ENCODE measurements at regions not wholly inside any gene's neighbourhood (a gene's known extent, or its start where the extent isn't known, plus 50 kb on each side); places are given as distances from the start of the nearest gene placed in this dataset.

GRCh38 chr11:96875712-96876111 is 485.9 kb downstream of the JRKL start:
- Histone ChIP-seq H3K27ac (ENCODE audit: control insufficient read depth, insufficient read depth) (no peak overlapping the region), H3K9ac (ENCODE audit: control insufficient read depth, insufficient read depth, low read length) (no peak overlapping the region), H3K79me2 (ENCODE audit: control insufficient read depth, insufficient read depth, low read length) (no peaks in the 10 kb centered on the region), H3K36me3 (ENCODE audit: control insufficient read depth in 2 of 2, insufficient read depth in 2 of 2, low read length in 1 of 2) (no peaks in the 10 kb centered on the region), H2AFZ (ENCODE audit: control insufficient read depth, low read depth, low read length) (no peak overlapping the region), H3K4me2 (ENCODE audit: control insufficient read depth, insufficient read depth) (no peak overlapping the region), H3K4me1 (ENCODE audit: control insufficient read depth, insufficient read depth, low read length) (no peaks in the 10 kb centered on the region), H4K20me1 (ENCODE audit: control insufficient read depth, insufficient read depth) (no peaks in the 10 kb centered on the region), H3K9me3 (replicated peaks; ENCODE audit: control insufficient read depth, insufficient read depth, low read length) (no peaks in the 10 kb centered on the region; the same call in 2 of the 3 replicates), H3K4me3 (no peak overlapping the region), H3K27me3 (replicated peaks in 1 of 2; ENCODE audit: control insufficient read depth in 2 of 2, insufficient read depth in 2 of 2, low read length in 1 of 2) (no peaks in the 10 kb centered on the region)
- POLR2A ChIA-PET: no interaction called here
- FAIRE-seq (no peak), ATAC-seq (no peak), DNase-seq (ENCODE audit: low read depth, low spot score) (no peak)
- intact Hi-C loops (cut with micrococcal nuclease; ENCODE audit: unreplicated experiment) (no loop called here), in situ Hi-C loops (cut with MboI) (no loop called here)
- RAD21 ChIA-PET (ENCODE audit: unreplicated experiment): no interaction called here
- SMC1A ChIA-PET (ENCODE audit: uncharacterized antibody, unreplicated experiment): no interaction called here
- BruUV-seq (replicated peaks): no TSS peak
- 10% methylated on average over 4 of the region's 4 CpGs for WGBS (ENCODE audit: insufficient coverage, insufficient replicate concordance, low lambda C conversion rate, missing lambda C conversion rate)
- TF ChIP-seq RCOR1 (conservative IDR thresholded peaks at IDR 0.05; ENCODE audit: low read depth, low read length): no peak
- CTCF ChIA-PET: no interaction called here

- H3K27ac ChIP-seq (ENCODE audit: control insufficient read depth, insufficient read depth): no peak overlapping the region
- BruUV-seq (replicated peaks): no TSS peak
- WGBS (ENCODE audit: insufficient coverage, insufficient replicate concordance, low lambda C conversion rate, missing lambda C conversion rate): 0% methylated on average over 5 of the region's 6 CpGs
- intact Hi-C loops (cut with micrococcal nuclease; ENCODE audit: unreplicated experiment) (no loop called here), in situ Hi-C loops (cut with MboI) (no loop called here)
- no peak for ATAC-seq
- ChIA-PET CTCF (no interaction called here), SMC1A (ENCODE audit: uncharacterized antibody, unreplicated experiment) (no interaction called here), RAD21 (ENCODE audit: unreplicated experiment) (no interaction called here), POLR2A (no interaction called here)
- no peaks in the 10 kb centered on the region for H3K36me3 ChIP-seq (ENCODE audit: control insufficient read depth in 2 of 2, insufficient read depth in 2 of 2, low read length in 1 of 2)
- no peak overlapping the region for H3K4me2 ChIP-seq (ENCODE audit: control insufficient read depth, insufficient read depth)
- no peak overlapping the region for H3K4me3 ChIP-seq
- no peaks in the 10 kb centered on the region; the same call in 2 of the 3 replicates for H3K9me3 ChIP-seq (replicated peaks; ENCODE audit: control insufficient read depth, insufficient read depth, low read length)
- H2AFZ ChIP-seq (ENCODE audit: control insufficient read depth, low read depth, low read length): no peak overlapping the region
- H3K27me3 ChIP-seq (replicated peaks in 1 of 2; ENCODE audit: control insufficient read depth in 2 of 2, insufficient read depth in 2 of 2, low read length in 1 of 2): no peaks in the 10 kb centered on the region
- H3K4me1 ChIP-seq (ENCODE audit: control insufficient read depth, insufficient read depth, low read length): no peaks in the 10 kb centered on the region
- no peak for DNase-seq (ENCODE audit: low read depth, low spot score)
- no peak overlapping the region for H3K9ac ChIP-seq (ENCODE audit: control insufficient read depth, insufficient read depth, low read length)
- no peak for FAIRE-seq
- no peaks in the 10 kb centered on the region for H3K79me2 ChIP-seq (ENCODE audit: control insufficient read depth, insufficient read depth, low read length)
- no peaks in the 10 kb centered on the region for H4K20me1 ChIP-seq (ENCODE audit: control insufficient read depth, insufficient read depth)
- no peak for TF ChIP-seq CUX1 (IDR thresholded peaks at IDR 0.05; ENCODE audit: insufficient replicate concordance, low read depth, low read length)
- TF ChIP-seq SREBF2 (IDR thresholded peaks at IDR 0.05; ENCODE audit: low read length): no peak
- no peak for TF ChIP-seq HCFC1 (IDR thresholded peaks at IDR 0.05; ENCODE audit: low read length)
- no peak for TF ChIP-seq ASH2L (IDR thresholded peaks at IDR 0.05; ENCODE audit: borderline replicate concordance, low read depth)
- no peak for TF ChIP-seq BCL3 (IDR thresholded peaks at IDR 0.05; ENCODE audit: borderline replicate concordance, insufficient read depth, low read depth, low read length, poor library complexity, severe bottlenecking)
- no peak for TF ChIP-seq EED (IDR thresholded peaks at IDR 0.05; ENCODE audit: low read depth)
- TF ChIP-seq TAF1 (IDR thresholded peaks at IDR 0.05; ENCODE audit: borderline replicate concordance, low read depth, low read length): no peak
- no peak for TF ChIP-seq SMARCA5 (IDR thresholded peaks at IDR 0.05)
- no peak for TF ChIP-seq BRCA1 (IDR thresholded peaks at IDR 0.05; ENCODE audit: low read depth, low read length)
- no peak for TF ChIP-seq MYC (IDR thresholded peaks at IDR 0.05; ENCODE audit: insufficient read depth, insufficient read length, insufficient replicate concordance, low read length, severe bottlenecking)
Observed at GRCh38 chr11:96878299-96879051, 488.7 kb downstream of the JRKL start.

Measured in GM12878 (cell line).